ENCODE measurements at regions not wholly inside any gene's neighbourhood (a gene's known extent, or its start where the extent isn't known, plus 50 kb on each side); places are given as distances from the start of the nearest gene placed in this dataset.

GRCh38 chr13:106371024-106371423 is 164.4 kb downstream of the EFNB2 start:
- H3K4me3 ChIP-seq (ENCODE audit: insufficient read depth, low read depth, low read length) = no peak overlapping the region
- H3K79me1 ChIP-seq (ENCODE audit: low read depth in 1 of 2, low read length in 2 of 2) = no peaks in the 10 kb centered on the region; a peak in 1 of 4 replicates
- H3K27me3 ChIP-seq (ENCODE audit: control insufficient read depth, insufficient read depth, low read length) = no peaks in the 10 kb centered on the region
- ChIA-PET CTCF (no interaction called here), POLR2A (ENCODE audit: unreplicated experiment) (no interaction called here)
- H4K20me1 ChIP-seq (ENCODE audit: insufficient read depth, low read length) = no peaks in the 10 kb centered on the region
- intact Hi-C loops (cut with micrococcal nuclease) = no loop called here
- H4K5ac ChIP-seq (ENCODE audit: low read depth, low read length) = no peak overlapping the region
- no peak overlapping the region for H3K56ac ChIP-seq (ENCODE audit: extremely low read depth, insufficient read depth, low read length)
- H3K18ac ChIP-seq (ENCODE audit: low read depth, low read length) = no peak overlapping the region
- no peak overlapping the region for H3K27ac ChIP-seq (ENCODE audit: insufficient read depth, low read length)
- H2AFZ ChIP-seq (replicated peaks; ENCODE audit: low read length, poor library complexity) = no peak overlapping the region
- H3K36me3 ChIP-seq (ENCODE audit: control insufficient read depth, insufficient read depth, low read length) = no peaks in the 10 kb centered on the region
- H2AK5ac ChIP-seq (ENCODE audit: low read depth, low read length) = no peak overlapping the region
- no peak overlapping the region for H2BK15ac ChIP-seq (ENCODE audit: low read depth, low read length)
- no peak overlapping the region for H2BK120ac ChIP-seq (ENCODE audit: low read depth, low read length)
- peaks cover 12% of the 10 kb centered on the region for H3K9me1 ChIP-seq (ENCODE audit: insufficient read depth, low read length)
- H4K91ac ChIP-seq (ENCODE audit: insufficient read depth, low read depth, low read length) = no peak overlapping the region
- H3K9ac ChIP-seq (ENCODE audit: low read depth, low read length) = no peak overlapping the region
- no TSS peak for BruUV-seq (replicated peaks)
- H3K4me2 ChIP-seq (ENCODE audit: low read depth, low read length) = no peak overlapping the region
- dilution Hi-C loops (cut with HindIII; ENCODE audit: low sequenced_read_pairs, unreplicated experiment) = no loop called here
- H2AK9ac ChIP-seq (replicated peaks; ENCODE audit: low read depth, low read length, poor library complexity) = no peak overlapping the region
- 83% methylated on average over 2 of the region's 5 CpGs; no CpG with 5 or more reads in 1 of the 2 experiments for WGBS, 2 experiments (ENCODE audit: extremely low coverage in 2 of 2, insufficient read length in 1 of 2)
- ATAC-seq (ENCODE audit: low read depth) = no peak
- no peaks in the 10 kb centered on the region for H3K9me3 ChIP-seq (ENCODE audit: control insufficient read depth, insufficient read depth, low read length)
- no peak overlapping the region for H2BK5ac ChIP-seq (ENCODE audit: low read depth, low read length, poor library complexity, severe bottlenecking)
- no peak overlapping the region for H4K8ac ChIP-seq (ENCODE audit: low read depth in 2 of 2, low read length in 2 of 2)
- TF ChIP-seq ELK1 (IDR thresholded peaks at IDR 0.05; ENCODE audit: borderline replicate concordance, low read depth, low read length) = no peak
- no peak for TF ChIP-seq SMC3 (IDR thresholded peaks at IDR 0.05; ENCODE audit: low read depth, low read length)
- no peak for TF ChIP-seq CTCF (conservative IDR thresholded peaks at IDR 0.05; ENCODE audit: low read depth, low read length)
- TF ChIP-seq POLR2A (IDR thresholded peaks at IDR 0.05; ENCODE audit: low read depth, low read length) = no peak
- TF ChIP-seq USF2 (IDR thresholded peaks at IDR 0.05; ENCODE audit: low read depth, low read length) = no peak
- TF ChIP-seq MAFK (IDR thresholded peaks at IDR 0.05; ENCODE audit: low read depth, low read length) = no peak
- TF ChIP-seq MAZ (IDR thresholded peaks at IDR 0.05; ENCODE audit: borderline replicate concordance, low read depth, low read length) = no peak
- no peak for TF ChIP-seq CEBPB (IDR thresholded peaks at IDR 0.05; ENCODE audit: low read depth, low read length)
- no peak for TF ChIP-seq RAD21 (IDR thresholded peaks at IDR 0.05; ENCODE audit: low read length)
- TF ChIP-seq BHLHE40 (IDR thresholded peaks at IDR 0.05; ENCODE audit: low read depth, low read length) = no peak
- no peak for TF ChIP-seq NFE2L2 (IDR thresholded peaks at IDR 0.05; ENCODE audit: low read depth, low read length)
- no peak for TF ChIP-seq FOS (IDR thresholded peaks at IDR 0.05; ENCODE audit: low read depth, low read length)
- no peak for TF ChIP-seq CHD1 (IDR thresholded peaks at IDR 0.05; ENCODE audit: low read depth, low read length)
- TF ChIP-seq RFX5 (IDR thresholded peaks at IDR 0.05; ENCODE audit: low read depth, low read length) = no peak
- no peak overlapping the region for H3K4ac ChIP-seq (ENCODE audit: low read depth, low read length)
- peaks cover 18% of the 10 kb centered on the region for H3K4me1 ChIP-seq (ENCODE audit: control insufficient read depth, insufficient read depth, low read length)
- H3K23ac ChIP-seq (ENCODE audit: low read depth, low read length) = no peak overlapping the region
- no peak overlapping the region for H3K14ac ChIP-seq (replicated peaks; ENCODE audit: low read depth, low read length)
- in situ Hi-C loops (cut with MboI; ENCODE audit: low sequenced_read_pairs) = no loop called here
- DNase-seq = no peak
- no peak overlapping the region for H2BK20ac ChIP-seq (ENCODE audit: low read depth, low read length)

Data from IMR-90 (cell line).